Activated CD4-positive, alpha-beta T cell treated with anti-CD3 and anti-CD28 coated beads for 48 hours (primary cell): ENCODE measurements at regions not wholly inside any gene's neighbourhood (a gene's known extent, or its start where the extent isn't known, plus 50 kb on each side); places are given as distances from the start of the nearest gene placed in this dataset.
"Not testable (repeated sequence)": the region's sequence is repeated elsewhere in the genome, so short reads cannot be mapped to it uniquely, and the experiment has no call there.

Experiments
- DNase-seq: peaks from one replicate; pipeline ENCODE4 v3.0.0-alpha.2; 2020

DNA sequence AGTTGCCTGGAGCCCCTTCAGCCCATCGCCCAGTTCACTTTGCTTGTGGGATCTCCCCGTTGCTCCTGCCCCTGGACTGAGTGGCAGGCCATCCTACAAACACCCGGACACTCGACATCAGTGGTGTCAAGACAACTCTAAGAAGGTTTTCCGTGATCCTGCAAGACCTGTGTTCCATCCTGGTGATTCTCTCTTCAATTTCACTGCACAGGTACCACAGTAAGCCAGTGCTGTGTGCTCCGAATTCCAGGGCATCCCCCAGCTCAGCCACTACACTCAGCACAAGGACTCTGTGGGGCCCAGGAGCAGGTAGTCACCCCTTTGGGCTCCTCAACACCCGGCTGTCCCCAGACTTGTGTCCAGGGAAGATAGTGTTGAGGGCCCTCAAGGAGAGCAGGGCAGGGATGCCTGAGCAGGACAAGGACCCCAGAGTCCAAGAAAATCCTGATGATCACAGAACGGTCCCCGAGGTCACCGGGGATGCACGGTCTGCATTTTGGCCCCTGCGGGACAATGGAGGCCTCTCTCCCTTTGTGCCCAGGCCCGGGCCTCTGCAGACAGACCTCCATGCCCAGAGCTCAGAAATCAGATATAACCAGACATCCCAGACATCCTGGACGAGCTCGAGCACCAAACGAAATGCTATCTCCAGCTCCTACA lies 146.9 kb upstream of the C1QTNF3 start:
- peak; percentile 12 for DNase-seq

DNA sequence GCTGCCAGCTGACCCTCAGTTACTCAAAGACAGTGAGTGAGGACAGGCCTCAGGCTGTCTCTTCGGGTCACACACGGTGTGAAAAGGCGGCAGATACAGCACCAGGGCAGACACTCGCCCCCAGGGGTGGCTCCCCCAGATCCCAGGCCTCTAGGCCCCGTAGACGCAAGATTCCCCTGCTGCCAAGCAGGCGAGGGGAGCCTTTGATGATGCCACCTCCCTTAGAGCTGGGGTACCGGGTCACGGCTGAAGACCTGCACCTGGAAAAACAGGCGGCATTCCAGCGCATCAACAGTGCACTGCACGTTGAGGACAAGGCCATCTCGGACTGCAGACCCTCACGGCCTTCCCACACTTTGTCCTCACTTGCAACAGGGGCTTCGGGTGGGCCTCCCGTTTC lies 147.5 kb upstream of the C1QTNF3 start:
- peak; percentile 10 for DNase-seq

DNA sequence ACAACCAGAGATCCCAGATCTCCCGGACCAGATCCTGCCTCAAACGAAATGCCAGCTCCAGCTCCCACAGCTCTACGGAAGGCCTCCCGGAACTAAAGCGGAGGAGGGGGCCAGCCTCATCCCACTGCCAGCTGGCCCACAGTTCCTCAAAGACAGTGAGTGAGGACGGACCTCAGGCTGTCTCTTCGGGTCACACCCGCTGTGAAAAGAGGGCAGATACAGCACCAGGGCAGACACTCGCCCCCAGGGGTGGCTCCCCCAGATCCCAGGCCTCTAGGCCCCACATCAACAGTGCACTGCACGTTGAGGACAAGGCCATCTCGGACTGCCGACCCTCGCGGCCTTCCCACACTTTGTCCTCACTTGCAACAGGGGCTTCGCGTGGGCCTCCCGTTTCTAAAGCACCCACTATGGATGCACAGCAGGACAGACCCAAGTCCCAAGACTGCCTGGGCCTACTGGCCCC lies 148.3 kb upstream of the C1QTNF3 start:
- peak; percentile 6 for DNase-seq

DNA sequence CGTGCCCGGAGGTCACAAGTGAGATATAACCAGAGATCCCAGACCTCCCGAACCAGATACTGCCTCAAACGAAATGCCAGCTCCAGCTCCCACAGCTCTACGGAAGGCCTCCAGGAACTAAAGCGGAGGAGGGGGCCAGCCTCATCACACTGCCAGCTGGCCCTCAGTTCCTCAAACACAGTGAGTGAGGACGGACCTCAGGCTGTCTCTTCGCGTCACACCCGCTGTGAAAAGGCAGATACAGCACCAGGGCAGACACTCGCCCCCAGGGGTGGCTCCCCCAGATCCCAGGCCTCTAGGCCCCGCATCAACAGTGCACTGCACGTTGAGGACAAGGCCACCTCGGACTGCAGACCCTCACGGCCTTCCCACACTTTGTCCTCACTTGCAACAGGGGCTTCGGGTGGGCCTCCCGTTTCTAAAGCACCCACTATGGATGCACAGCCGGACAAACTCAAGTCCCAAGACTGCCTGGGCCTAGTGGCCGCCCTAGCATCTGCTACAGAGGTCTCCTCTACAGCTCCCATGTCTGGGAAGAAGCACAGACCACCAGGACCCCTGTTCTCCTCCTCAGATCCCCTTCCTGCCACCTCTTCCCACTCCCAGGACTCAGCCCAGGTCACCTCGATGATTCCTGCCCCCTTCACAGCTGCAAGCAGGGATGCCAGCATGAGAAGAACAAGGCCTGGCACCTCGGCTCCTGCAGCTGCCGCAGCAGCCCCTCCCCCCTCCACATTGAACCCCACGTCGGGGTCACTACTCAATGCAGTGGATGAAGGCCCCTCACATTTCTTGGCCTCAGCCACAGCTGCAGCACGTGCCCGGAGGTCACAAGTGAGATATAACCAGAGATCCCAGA lies 149.3 kb upstream of the C1QTNF3 start:
- DNase-seq, result peak; percentile 10

DNA sequence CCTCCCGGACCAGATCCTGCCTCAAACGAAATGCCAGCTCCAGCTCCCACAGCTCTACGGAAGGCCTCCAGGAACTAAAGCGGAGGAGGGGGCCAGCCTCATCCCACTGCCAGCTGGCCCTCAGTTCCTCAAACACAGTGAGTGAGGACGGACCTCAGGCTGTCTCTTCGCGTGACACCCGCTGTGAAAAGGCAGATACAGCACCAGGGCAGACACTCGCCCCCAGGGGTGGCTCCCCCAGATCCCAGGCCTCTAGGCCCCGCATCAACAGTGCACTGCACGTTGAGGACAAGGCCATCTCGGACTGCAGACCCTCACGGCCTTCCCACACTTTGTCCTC lies 149.9 kb upstream of the C1QTNF3 start:
- not testable (repeated sequence) for DNase-seq

DNA sequence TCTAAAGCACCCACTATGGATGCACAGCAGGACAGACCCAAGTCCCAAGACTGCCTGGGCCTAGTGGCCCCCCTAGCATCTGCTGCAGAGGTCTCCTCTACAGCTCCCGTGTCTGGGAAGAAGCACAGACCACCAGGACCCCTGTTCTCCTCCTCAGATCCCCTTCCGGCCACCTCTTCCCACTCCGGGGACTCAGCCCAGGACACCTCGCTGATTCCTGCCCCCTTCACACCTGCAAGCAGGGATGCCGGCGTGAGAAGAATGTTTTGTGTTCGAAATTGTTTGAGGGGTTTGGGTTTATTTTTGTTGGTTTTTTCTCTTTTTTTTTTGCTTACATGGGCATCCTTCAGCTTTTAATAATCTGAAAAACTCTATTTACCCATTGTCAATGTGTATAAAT lies 150.3 kb upstream of the C1QTNF3 start:
- DNase-seq, result not testable (repeated sequence)

DNA sequence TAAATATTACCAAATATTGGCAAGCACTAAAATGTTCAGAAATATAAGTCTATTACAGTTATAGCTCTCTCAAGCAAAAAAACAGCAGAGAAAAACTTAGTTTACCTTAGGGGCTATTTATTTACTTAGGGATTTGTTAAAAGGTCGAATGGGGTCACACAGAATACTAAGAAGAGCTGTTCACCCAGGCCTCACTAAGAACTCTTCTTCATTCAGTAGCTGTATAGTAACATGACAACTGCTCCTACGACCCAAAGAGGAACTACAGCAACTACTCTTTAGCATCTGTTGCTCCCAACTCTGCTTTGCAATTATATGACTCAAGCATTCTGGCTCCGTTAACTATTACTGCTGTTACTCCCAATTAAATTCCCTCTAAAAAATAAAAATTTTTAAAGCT lies 150.8 kb upstream of the C1QTNF3 start:
- not testable (repeated sequence) for DNase-seq

DNA sequence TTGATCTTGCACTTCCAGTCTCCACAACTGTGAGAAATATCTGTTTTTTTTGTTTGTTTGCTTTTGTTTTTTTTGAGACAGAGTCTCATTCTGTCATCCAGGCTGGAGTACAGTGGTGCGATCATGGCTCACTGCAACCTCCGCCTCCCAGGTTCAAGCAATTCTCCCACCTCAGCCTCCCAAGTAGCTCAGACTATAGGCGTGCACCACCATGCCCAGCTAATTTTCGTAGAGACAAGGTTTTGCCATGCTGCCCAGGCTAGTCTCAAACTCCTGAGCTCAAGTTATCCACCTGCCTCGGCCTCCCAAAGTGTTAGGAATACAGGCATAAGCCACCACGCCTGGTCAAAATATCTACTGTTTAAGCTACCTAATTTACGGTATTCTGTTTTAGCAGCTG lies 153.1 kb upstream of the C1QTNF3 start:
- not testable (repeated sequence) for DNase-seq

DNA sequence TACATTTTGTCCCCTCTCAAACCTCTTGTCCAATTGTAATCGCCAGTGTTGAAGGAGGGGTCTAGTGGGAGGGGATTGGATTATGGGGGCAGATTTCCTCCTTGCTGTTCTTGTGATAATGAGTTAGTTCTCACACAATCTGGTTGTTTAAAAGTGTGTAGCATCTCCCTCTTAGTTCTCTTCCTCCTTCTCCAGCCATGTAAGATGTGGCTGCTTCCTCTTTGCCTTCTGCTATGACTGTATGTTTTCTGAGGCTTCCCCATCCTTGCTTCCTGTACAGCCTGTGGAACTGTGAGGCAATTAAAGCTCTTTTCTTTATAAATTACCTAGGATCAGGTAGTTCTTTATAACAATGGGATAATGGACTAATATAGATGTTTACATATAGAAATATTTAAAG lies 162.3 kb upstream of the C1QTNF3 start:
- DNase-seq, result not testable (repeated sequence)

DNA sequence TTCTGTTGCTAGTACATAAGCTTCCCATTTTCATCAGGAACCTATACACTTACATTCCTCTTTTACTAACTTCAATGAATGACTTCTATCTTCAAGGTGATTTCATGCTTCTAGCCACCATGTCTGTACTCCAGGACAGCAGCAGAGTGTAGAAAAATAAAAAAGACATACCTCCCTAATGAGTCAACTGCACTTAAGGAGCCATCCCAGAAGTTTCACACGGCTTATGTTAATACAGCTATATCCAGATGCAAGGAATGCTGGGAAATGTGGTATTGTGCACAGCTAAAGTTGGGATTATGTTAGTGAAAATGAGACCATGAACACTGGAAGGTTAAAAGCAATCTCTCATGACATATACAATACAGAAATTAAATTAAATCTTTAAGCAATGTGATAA lies 174.4 kb upstream of the C1QTNF3 start:
- DNase-seq, result not testable (repeated sequence)

DNA sequence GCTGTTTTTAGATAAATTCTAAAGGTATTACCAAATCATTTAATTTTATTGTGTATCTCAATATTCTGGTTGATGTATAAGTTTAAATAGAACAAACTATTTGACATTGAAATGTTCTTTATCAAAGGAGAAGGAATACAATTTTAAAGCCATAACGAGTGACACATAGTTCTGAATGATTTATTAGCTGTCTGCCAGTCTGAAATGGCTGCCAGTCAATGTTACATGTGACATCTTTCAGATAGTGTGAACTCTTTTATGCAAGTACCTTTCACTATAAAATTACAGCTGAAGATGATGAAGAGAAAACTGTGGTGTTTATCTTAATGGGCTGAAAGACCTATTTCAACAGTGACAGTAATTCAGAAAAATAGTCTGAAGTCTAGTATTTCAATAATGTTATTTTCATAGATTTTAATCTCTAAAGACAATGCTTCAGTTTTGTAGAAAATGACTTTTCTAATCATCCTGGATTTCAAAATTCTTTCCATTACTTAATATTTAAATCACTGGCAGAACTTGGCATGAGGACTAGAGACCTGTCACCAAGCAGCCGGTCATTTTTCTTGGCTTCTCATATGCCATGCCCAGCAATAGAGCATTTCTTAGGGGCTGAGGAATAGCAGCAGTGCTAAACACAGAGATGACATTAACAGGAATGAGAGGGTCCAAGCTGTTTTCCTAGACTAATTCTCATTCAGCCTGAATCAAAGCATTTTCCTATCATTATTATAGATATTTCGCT lies 178.5 kb upstream of the C1QTNF3 start:
- not testable (repeated sequence) for DNase-seq

DNA sequence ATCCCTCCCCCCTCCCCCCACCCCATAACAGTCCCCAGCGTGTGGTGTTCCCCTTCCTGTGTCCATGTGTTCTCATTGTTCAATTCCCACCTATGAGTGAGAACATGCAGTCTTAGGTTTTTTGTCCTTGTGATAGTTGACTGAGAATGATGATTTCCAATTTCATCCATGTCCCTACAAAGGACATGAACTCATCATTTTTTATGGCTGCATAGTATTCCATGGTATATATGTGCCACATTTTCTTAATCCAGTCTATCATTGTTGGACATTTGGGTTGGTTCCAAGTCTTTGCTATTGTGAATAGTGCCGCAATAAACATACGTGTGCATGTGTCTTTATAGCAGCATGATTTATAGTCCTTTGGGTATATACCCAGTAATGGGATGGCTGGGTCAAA lies 180.1 kb upstream of the C1QTNF3 start:
- not testable (repeated sequence) for DNase-seq

DNA sequence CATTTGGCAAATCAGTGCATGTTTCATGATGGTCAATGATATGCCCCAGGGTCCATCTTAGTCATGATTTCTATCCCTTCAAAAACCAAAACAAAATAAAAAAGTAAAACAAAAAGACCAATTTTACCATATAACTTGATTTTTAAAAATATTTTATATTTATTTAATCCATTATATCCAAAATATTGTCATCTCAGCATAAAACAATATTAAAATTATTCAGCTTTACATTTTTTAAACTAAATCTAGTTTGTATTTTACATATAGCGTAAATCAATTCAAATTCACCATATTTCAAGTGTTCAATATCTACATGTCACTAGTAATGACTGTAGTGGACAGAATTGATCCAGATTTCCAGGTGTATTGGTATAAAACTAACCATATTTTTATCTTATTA lies 187.4 kb upstream of the C1QTNF3 start:
- not testable (repeated sequence) for DNase-seq

DNA sequence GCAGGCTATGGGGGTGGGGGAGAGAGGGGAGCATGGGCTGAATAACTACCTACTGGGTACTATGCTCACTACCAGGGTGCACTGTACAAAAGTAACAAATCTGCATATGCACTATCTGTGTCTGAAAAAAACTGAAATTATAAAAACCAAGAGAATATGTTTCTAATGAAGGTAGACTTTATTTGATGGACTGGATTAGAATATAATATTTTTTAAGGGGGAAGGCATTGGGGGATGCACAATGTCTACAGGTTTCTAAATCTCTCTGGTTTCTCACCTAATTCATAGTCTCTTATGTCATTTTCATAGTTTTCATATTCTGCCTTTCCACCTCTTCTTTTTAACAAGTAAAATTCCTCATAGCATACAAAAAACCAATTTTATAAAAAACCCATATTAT lies 200.8 kb upstream of the C1QTNF3 start:
- DNase-seq, result not testable (repeated sequence)

DNA sequence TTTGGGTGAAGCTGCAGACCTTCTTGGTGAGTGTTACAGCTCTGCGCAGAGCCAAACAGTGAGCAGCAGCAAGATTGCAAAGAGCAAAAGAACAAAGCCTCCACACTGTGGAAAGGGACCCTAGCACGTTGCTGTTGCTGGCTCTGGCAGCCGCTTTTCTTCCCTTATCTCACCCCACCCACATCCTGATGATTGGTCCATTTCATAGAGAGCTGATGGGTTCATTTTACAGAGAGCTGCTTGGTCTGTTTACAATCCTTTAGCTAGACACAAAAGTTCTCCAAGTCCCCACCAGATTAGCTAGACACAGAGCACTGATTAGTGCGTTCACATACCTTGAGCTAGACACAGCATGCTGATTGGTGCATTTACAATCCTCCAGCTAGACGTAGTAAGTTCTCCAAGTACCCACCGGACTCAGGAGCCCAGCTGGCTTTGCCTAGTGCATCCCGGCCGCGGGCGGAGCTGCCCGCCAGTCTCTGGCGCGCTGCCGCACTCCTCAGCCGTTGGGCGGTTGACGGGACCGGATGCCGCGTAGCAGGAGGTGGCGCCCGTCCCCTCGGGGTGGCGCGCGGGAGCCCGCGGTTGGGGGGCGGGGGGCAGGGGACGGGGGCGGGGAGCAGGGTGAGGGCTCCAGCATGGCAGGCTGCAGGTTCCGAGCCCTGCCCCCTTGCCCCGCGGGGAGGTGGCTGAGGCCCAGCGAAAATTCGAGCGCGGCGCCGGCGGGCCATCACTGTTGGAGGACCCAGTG lies 201.4 kb upstream of the C1QTNF3 start:
- peak; percentile 83 for DNase-seq

DNA sequence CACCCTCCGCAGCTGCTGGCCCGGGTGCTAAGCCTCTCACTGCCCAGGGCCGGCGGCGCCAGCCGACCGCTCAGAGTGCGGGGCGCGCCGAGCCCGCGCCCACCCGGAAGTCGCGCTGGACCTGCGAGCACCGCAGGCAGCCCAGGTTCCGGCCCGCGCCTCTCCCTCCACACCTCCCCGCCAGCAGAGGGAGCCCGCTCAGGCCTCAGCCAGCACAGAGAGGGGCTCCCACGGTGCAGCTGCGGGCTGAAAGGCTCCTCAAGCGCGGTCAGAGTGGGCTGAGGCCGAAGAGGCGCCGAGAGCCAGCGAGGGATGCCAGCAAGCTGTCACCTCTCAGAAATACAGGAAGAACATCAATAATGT lies 202.0 kb upstream of the C1QTNF3 start:
- DNase-seq, result not testable (repeated sequence)

DNA sequence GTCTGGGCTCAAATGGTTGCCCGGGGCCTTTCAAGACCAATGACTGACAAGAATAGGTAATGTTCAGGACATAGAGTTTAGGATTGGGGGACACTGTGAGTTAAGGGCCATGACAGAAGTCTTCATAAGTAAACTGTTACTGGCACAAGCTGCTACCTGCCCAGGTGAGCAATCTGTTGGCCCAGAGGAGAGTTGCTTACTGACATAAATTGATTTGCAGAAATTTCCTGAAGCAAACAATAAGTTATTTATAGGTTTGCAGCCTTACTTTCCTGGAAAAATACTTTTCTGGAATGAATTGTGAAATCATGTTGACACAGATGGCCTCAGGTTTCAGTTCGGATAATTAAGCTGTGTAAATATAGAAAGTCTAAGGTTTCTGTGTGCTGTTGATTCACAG lies 202.8 kb upstream of the C1QTNF3 start:
- not testable (repeated sequence) for DNase-seq

DNA sequence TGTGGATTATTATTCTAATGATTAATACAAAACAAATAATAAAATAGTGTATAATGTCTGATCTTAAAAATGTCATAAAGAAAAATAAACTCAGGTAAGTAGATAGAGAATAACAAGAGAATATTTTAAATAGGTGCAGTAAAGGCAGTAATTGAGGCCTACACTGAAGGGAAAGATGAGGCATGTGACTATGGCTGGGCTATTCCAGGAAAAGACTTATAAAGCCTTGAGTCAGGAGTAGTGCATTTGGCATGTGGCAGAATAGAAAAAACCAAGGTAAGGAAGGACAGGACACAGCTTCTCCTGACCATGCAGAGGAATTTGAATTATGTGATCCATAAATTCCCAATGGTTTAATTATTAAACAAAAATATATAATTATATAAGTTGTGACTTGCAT lies 215.6 kb upstream of the C1QTNF3 start:
- DNase-seq, result not testable (repeated sequence)

DNA sequence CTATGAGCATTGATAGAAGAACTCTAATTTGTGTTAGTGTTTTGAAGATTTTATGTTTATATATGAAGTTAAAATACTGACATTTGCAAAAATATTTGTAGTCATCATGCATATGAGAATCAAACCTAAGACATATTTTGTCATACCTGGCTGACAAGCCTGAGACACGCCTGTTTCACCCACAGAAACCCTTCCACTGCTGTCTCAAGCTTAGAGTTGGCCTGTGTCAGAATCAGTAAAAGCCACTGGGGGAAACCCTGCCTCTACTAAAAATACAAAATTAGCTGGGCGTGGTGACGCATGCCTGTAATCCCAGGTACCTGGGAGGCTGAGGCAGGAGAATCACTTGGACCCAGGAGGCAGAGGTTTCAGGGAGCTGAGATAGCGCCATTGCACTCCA lies 218.0 kb upstream of the C1QTNF3 start:
- DNase-seq, result not testable (repeated sequence)

DNA sequence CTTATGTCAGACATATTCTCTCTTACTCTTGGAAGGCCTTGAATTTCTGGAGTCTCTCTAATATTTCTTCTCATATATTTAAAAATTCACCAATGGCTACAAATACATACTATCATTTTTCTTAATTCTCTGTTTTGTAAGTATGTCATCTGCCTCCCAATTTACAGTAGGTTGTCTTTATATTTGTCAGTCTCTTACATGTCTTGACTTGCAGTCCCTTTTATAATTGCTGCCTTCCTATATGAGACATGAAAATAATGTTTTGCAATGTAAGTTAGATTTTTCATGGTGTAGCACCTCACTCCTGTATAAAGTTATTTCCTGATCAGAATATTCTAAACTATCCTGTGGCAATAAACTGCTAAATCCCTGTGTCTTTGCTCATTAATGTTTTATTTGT lies 223.1 kb upstream of the C1QTNF3 start:
- DNase-seq, result not testable (repeated sequence)

DNA sequence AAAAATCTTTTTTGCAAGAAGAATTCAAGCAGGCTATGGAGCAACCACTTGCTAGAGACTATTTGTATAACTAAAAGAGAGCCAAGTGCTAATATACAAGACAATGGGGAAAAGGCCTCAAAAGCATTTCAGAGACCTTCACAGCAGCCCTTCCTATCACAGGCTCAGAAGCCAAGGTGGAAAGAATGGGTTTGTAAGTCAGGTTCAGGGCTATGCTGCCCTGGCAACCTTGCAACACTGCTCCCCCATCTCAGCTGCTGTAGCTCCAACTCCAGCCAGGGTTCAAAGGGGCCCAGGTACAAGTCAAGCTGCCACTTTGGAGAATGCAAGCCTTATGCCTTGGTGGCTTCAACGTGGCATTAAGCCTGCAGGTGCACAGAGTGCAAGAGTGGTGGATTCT lies 253.7 kb upstream of the C1QTNF3 start:
- not testable (repeated sequence) for DNase-seq

DNA sequence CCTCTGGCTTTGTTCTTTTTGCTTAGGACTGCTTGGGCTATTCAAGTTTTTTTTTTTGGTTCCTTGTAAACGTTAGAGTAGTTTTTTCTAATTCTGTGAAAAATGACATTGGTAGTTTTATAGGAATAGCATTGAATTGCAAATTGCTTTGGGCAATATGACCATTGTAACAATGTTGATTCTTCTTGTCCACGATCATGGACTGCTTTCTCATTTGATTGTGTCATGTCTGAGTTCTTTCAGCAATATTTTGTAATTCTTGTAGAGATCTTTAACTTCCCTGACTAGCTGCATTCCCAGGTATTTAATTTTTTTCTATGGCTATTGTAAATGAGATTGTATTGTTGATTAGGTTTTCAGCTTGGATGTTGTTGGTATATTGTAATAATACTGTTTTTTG lies 286.2 kb upstream of the C1QTNF3 start:
- not testable (repeated sequence) for DNase-seq

DNA sequence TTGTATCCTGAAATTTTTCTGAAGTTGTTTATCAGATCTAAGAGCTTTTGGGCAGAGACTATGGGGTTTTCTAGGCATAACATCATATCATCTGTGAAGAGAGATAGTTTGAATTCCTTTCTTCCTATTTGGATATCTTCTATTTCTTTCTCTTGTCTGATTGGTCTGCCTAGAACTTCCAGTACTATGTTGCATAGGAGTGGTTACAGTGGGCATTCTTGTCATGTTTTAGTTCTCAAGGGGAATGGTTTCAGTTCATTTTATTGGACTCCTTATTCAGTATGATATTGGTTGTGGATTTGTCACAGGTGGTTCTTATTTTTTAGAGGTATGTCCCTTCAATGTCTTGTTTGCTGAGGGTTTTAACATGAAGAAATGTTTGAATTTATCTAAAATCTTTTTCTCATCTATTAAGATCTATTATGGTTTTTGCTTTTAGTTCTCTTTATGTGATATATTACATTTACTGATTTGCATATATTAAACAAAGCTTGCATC lies 286.6 kb upstream of the C1QTNF3 start:
- not testable (repeated sequence) for DNase-seq
